ENCODE measurements at regions not wholly inside any gene's neighbourhood (a gene's known extent, or its start where the extent isn't known, plus 50 kb on each side); places are given as distances from the start of the nearest gene placed in this dataset.

- intact Hi-C loops (cut with DNase I), result no loop called here
Measured at GRCh38 chr2:8285081-8285480, 396.8 kb upstream of the ID2 start.

GRCh38 chr2:8285898-8286297, 396.0 kb upstream of the ID2 start:
- intact Hi-C loops (cut with DNase I), result no loop called here
- no peak for DNase-seq (ENCODE audit: low spot score)
- no peak for ATAC-seq

More at GRCh38 chr2:8285081-8285480, 396.8 kb upstream of the ID2 start:
- DNase-seq (ENCODE audit: low spot score), result no peak
- peak; percentile 77 for ATAC-seq

DNA sequence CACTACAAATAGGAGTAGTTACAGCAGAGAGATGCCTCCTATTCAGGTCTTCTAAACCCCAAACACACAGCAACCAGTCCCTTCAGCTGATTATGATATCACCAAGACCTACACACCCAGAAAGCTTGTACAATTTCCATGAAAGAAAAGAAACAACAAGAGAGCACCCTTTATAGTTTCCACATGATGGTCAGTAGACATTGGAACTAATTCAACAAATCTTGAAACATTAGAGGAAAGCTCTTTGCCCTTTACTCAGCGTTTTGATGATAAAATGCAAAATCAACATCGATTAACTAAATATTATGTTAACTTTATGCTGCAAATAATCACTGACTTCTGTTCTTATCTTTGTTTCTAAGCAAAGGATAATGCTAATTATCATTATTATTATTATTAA, 393.6 kb upstream of the ID2 start:
- DNase-seq (ENCODE audit: low spot score) (no peak), ATAC-seq (no peak)
- intact Hi-C loops (cut with DNase I), result no loop called here

GRCh38 chr2:8289111-8289510, 392.7 kb upstream of the ID2 start:
- no peak for DNase-seq (ENCODE audit: low spot score)
- intact Hi-C loops (cut with DNase I), result no loop called here
- no peak for ATAC-seq

DNA sequence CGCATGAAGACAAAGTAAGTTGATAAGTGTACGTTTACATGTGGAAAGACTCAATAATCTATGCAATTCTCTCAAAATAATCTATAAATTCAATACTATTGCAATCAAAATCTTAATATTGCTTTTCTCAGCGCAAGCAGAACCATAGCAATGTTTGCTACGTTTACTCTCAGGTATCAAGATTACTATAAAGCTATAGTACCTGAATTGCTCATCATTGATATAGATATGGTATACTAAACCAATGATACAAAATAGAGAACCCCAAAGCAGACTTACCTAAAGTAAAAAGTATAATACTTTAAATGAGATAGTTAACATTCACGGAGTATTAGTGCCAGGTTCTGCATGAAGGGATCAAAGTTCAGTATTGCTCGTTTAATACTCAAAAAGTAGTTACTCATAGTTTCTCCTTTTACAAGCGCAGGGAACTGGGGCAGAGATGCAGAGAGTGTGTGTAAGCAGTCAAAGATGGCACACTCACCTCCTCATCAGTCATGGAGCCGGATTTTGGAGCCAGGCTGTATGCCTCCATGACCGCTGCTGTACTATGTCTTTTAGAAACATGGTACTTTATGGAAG, 391.0 kb upstream of the ID2 start:
- ATAC-seq (no peak), DNase-seq (ENCODE audit: low spot score) (no peak)
- intact Hi-C loops (cut with DNase I), result no loop called here

DNA sequence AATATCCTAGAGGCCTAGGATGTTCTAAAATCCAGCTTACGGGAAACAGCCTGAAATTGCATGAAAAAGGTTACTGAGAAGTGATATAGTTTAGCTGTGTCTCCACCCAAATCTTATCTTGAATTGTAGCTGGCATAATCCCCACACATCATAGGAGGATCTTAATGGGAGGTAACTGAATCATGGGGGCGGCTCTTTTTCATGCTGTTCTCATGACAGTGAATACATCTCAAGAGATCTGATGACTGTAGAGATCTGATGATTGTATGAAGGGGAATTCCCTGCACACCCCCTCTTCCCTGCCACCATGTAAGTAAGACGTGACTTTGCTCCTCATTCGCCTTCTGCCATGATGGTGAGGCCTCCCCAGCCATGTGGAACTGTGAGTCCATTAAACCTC, 385.6 kb upstream of the ID2 start:
- ATAC-seq (no peak), DNase-seq (ENCODE audit: low spot score) (no peak)
- intact Hi-C loops (cut with DNase I), result no loop called here

DNA sequence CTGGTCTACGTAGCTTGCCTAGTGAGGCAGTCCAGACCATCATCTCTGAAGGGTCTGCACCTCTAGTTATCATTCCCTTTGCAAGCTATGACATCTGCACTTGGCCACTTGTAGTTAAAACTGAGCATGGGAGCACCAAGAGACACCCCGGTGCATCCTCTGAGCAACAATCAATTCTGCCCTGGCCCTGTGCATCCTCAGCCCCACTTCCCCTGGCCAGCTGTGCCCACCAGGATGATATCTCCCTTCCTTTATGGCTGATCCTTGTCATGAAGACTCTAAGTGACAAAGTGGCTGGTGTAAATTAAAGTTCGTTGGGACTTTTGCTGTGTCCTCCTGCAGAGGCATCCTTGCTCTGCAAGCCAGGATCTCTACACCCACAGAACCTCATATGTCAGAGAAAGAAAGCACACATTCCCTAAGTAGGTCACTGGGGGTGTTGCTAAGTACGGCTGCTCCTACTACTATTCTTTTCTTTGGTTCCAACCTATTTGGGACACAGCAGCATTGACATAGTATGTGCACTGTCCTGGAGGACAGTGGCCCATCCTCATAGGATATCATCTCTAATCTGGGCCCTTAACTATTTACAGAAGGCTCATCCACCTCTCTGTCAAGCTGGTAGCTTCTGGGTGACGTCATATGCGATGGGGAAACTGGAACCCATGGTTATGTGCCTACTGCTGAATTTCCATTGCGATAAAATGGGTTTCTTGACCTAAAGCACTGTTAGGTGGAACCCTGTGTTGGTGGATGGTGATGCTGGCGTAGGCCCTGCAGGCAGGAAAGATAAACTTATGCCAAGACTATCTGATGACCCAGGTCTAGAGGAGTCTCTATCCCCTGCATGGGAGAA, 384.3 kb upstream of the ID2 start:
- ATAC-seq, result no peak

GRCh38 chr2:8298783-8299182, 383.1 kb upstream of the ID2 start:
- DNase-seq (ENCODE audit: low spot score), result no peak
- intact Hi-C loops (cut with DNase I), result no loop called here

More for the DNA sequence above, 384.3 kb upstream of the ID2 start:
- no peak for DNase-seq (ENCODE audit: low spot score)
- intact Hi-C loops (cut with DNase I), result no loop called here

GRCh38 chr2:8300216-8300615, 381.6 kb upstream of the ID2 start:
- intact Hi-C loops (cut with DNase I), result no loop called here
- DNase-seq (ENCODE audit: low spot score) (no peak), ATAC-seq (no peak)

More at GRCh38 chr2:8298783-8299182, 383.1 kb upstream of the ID2 start:
- ATAC-seq, result peak; percentile 75

GRCh38 chr2:8300905-8301304, 381.0 kb upstream of the ID2 start:
- ATAC-seq, result no peak
- intact Hi-C loops (cut with DNase I), result no loop called here
- DNase-seq (ENCODE audit: low spot score), result no peak

DNA sequence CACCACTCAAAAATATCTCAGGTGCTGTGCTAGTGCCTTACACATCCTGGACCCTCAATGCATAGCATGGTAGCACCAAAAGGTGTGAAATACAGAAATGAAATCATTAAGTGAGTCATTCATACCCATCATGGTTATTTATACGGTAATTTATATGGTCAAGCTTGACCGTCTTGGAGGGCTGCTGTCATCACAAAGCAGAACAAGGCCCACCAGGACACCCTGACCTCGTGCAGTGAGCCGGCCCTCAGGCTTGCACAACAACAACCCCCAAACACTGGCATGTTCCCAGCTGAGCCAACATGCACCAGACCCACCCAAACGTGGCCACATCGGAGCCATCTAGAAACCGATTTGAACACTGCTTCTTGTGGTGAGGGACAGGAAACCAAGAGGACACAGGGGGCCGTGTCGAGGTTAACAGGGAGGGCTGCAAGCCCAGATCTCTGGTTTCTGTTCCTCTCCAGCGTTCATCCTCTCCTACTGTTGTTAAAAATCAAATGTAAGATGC, 378.5 kb upstream of the ID2 start:
- DNase-seq (ENCODE audit: low spot score), result no peak
- ATAC-seq, result peak; percentile 77
- intact Hi-C loops (cut with DNase I), result no loop called here

- DNase-seq (ENCODE audit: low spot score) (no peak), ATAC-seq (no peak)
- intact Hi-C loops (cut with DNase I), result no loop called here
Measured at GRCh38 chr2:8304821-8305766, 376.8 kb upstream of the ID2 start.

DNA sequence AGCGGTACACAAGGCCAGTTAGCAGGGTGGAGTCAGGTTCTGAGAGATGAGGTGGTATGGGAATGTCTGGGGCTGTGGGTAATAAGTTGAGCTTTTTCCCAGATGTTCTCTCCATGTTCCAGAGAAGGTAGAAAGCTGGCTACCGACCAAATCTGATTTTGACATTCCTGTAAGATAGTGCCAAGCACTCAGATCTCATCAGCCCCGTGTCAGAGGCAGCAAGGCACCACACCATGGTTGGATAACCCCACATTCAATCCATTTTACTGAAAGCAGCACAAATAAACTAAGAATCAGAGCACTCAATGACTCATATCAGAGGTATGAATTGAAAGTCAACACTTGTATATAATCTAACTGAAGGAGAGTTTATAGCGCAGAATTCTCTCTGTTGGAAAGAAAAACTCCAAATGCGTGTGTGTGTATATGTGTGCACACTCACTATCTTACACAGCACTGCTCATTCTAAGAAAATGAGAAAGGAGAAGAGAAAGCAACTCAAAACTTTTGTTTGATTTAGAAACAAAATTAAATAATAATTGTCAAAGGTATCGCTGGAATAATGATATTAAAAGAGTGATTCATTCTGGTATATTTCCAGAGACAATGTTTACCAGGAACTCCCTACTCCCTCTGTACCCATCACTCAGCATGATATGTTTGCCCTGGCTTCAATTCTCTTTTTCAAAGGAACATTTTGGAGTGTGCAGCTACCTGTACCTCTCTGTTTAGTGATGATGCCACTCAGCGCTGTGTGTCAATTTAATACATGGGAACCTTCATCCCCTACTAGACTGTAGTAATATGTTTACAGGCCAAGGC, 375.1 kb upstream of the ID2 start:
- no peak for DNase-seq (ENCODE audit: low spot score)
- no peak for ATAC-seq
- intact Hi-C loops (cut with DNase I), result no loop called here

DNA sequence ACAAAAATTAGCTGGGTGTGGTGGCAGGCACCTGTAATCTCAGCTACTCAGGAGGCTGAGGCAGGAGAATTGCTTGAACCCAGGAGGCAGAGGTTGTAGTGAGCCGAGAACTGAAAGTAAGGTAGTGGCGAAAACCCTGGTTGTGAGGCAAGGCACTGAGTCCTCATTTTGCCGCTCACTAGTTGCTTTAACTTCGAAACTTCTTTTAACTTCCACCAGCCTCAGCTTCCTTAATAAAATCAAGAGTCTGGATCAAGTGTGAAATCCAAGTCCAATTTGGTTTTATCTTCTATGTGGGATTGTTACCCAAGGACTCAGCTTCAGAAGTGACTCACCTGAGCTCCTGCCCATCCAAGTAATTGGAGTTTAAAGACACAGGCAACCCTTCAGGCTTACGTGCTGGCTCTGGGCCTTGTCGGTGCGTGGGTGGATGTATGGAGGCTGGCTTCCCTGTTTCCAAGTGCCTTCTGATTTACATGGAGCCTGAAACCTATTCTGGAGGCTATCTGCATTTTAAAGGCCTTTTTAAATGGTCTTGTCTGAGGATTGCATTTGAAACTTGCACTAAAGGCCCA, 374.2 kb upstream of the ID2 start:
- ATAC-seq, result no peak
- intact Hi-C loops (cut with DNase I), result no loop called here
- DNase-seq (ENCODE audit: low spot score), result no peak

DNA sequence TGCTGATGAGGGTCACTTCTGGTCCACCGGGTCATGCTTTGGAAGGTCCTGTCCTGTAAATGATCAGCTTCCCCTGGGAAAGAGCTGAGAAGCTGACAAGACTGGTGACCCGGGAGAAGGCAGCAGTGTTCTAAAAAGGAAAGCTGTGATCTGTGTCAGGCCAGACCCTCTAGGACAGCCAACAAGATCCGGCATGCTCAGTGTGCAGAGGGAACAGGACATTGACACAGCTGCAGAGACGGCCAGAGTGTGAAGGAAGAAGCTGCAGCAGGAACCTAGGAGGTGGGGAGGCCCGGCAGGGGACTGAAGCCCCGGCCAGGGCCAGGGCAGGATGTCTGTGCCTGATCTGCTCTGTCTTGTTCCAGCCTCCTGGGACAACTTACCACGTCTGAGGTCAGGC, 372.7 kb upstream of the ID2 start:
- intact Hi-C loops (cut with DNase I), result no loop called here
- DNase-seq (ENCODE audit: low spot score) (no peak), ATAC-seq (peak; percentile 38)

DNA sequence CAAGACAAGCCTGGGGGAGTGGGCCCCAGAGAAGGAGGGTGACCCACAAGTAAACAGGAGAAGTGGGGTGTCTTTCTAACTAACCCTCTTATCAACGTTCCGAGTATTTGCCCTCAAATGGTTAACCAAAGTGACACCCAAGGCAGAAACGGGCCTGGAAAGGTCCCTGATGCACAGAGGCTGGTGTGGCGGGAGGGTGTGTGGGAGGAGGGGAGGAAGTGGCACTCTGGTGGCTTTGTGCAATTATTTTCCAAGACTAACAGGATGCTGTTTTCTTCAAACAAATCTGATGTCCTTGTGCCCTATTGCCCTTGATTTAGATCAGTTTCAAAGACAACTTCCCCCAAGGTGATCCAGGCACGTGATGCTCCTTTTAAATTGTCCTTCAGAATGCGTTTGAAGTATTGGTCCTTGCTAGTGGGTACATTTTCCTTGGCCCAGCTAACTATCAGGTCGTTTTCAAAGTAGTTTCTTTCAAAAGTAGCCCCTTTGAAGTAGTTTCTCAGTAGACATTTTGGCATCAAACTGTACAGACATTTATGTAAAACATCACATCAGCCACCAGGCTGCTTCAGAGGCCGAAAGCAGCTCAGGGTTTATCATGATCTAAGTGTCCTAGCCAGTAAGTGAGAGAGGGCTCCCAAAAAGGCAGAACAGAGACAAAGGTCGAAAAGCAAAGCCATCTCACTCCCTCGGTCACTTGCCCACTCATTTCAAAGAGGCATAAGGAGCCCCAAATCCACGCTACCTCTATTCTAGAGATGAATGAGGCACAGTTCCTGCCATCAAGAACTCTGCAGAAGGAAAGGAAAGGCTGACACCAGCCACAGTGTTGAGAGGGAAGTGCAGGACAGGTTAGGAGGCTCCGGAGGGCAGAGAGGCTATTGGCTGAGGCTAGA, 371.1 kb upstream of the ID2 start:
- DNase-seq (ENCODE audit: low spot score) (no peak), ATAC-seq (no peak)
- intact Hi-C loops (cut with DNase I), result no loop called here

GRCh38 chr2:8312221-8312620, 369.6 kb upstream of the ID2 start:
- ATAC-seq, result no peak
- intact Hi-C loops (cut with DNase I), result no loop called here

More at GRCh38 chr2:8312221-8312620, 369.6 kb upstream of the ID2 start:
- no peak for DNase-seq (ENCODE audit: low spot score)
